CD4-positive, alpha-beta T cell treated with Interleukin-12 subunit alpha and Interleukin-12 subunit beta, for 1 hour (primary cell): ENCODE measurements at regions not wholly inside any gene's neighbourhood (a gene's known extent, or its start where the extent isn't known, plus 50 kb on each side); places are given as distances from the start of the nearest gene placed in this dataset.
"Not testable (repeated sequence)": the region's sequence is repeated elsewhere in the genome, so short reads cannot be mapped to it uniquely, and the experiment has no call there.

Source experiments
- DNase-seq: peaks from one replicate; pipeline ENCODE4 v3.0.0-alpha.2; 2020

GRCh38 chr4:66355328-66355727 is 685.0 kb upstream of the EPHA5 start:
- no peak for DNase-seq

GRCh38 chr4:66351761-66352160 is 681.5 kb upstream of the EPHA5 start:
- no peak for DNase-seq

- no peak for DNase-seq
Observed at GRCh38 chr4:66340286-66340893, 670.1 kb upstream of the EPHA5 start.

- DNase-seq, result no peak
Observed at GRCh38 chr4:66339007-66339406, 668.7 kb upstream of the EPHA5 start.

- no peak for DNase-seq
Observed at GRCh38 chr4:66331761-66332160, 661.5 kb upstream of the EPHA5 start.

DNA sequence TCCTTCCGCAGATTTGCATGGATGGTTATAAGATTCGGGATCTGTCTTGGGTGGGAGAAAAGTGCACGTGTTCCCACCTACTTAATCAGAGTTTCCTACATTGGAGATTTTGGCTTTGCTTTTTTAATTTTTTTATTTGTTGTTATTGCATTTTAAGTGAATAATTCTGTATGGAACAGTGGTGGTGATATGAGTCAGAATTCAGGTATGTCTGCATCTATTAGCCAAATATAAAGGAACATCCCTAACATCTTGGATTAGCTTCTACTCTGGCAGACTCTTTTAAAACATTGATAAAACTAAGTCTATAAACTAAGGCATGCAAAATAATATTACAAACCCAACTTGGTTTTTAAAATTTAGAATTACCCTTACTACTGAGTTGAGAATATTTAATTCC is 659.8 kb upstream of the EPHA5 start:
- no peak for DNase-seq

- DNase-seq, result no peak
Observed at GRCh38 chr4:66328803-66329574, 658.7 kb upstream of the EPHA5 start.

DNA sequence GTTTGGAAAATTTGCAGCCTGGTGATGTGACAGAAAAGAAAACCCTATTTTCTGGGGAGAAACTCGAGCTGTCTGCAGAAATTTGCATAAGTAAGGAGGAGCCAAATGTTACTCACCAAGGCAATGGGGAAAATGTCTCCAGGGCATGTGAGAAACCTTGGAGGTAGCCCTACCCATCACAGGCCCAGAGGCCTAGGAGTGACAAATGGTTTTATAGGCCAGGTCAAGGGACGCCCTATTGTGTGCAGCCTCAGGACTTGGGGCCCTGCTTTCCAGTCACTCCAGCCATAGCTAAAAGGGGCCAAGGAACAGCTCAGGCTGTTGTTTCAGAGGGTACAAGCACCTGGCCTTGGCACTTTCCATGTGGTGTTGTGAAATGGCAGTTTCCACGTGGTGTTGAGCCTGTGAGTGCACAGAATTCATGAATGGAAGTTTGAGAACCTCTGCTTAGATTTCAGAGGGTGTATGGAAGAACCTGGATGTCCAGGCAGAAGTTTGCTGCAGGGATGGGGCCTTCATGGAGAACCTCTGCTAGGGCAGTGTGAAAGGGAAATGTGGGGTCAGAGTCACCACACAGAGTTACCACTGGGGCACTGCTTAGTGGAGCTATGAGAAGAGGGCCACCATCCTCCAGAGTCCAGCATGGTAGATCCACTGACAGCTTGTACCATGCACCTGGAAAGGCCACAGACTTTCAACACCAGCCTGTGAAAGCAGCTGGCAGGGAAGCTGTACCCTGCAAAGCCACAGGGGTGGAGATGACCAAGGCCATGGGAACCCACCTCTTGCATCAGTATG is 637.6 kb upstream of the EPHA5 start:
- no peak for DNase-seq

DNA sequence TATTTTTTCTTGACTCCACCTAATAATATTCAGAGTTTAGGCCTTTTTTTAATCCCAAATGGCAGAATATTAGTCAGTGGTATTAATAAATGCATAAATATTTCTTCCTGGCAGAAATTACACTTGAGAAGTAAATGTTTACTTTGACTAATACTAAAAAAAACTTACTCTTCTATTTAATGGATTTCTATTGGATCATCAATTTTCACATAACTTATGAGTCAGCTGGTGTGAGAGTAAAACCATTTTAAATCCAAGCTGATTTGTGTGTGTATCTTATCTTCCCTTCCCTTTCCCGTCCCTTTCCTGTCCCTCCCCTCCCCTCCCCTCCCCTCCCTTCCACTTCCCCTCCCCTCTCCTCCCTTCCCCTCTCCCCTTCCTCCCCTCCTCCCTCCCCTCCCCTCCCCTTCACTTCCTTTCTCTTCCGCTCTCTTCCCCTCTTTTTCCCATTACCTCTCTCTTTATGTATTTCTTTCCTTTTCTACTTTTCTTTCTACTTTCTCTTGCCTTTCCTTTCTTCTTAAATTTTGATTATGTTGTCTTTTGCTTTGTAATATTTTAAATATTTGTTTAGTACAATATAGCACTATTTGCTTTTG is 630.1 kb upstream of the EPHA5 start:
- DNase-seq, result no peak

DNA sequence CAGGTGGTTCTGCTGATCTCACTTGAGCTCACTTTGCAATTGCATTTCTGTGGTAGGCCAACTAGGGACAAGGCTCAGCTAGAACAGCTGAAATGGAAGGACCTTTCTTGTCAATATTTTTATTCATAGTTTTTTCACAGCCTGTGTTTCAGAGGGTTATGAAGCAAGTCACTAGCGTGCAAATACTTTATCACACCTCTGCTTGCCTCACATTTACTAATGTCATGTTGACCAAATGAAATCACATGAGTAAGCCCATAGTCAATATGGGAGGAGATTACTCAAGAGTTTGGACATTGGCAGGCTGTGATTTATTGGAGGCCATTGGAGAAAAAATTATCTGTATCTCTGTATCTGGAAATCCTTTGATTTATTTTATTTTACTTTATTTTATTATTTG is 628.3 kb upstream of the EPHA5 start:
- DNase-seq, result no peak

DNA sequence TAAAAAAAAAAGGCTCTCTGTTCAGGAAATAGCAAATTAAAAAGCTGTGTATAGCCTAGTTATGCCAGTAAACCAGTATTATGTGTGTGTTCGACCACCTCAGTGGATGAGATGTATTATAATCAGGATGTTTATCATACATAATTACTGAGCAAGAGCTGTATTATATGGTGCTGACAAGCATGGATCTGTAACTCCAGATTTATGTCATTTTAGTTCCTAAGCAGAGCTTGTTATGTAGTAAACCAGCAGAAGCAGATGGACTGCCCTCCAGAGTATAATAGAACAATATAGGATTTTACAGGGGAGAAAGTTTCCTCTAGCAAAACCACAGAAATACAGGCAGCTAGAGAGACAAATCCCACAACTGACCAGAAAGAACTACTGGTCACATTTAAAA is 627.4 kb upstream of the EPHA5 start:
- DNase-seq, result no peak

GRCh38 chr4:66294638-66295037 is 624.3 kb upstream of the EPHA5 start:
- DNase-seq, result no peak

GRCh38 chr4:66284991-66285451 is 614.7 kb upstream of the EPHA5 start:
- no peak for DNase-seq

DNA sequence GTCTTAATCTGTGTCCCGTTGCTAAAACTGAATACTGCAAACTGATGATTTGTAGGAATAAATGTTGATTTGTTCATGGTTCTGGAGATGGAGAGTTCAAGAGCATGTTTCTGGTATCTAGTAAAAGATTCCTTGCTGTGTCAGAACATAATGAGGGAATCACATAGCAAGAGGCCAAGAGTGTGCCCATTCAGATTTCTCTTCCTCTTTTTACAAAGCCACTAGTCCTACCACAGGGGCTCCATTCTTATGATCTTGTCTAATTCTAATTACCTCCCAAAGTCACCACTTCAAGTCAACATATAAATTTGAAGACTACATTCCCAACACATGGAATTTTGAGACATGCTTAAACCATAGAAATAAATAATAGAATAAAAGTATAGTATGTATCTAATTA is 608.8 kb upstream of the EPHA5 start:
- DNase-seq, result no peak

DNA sequence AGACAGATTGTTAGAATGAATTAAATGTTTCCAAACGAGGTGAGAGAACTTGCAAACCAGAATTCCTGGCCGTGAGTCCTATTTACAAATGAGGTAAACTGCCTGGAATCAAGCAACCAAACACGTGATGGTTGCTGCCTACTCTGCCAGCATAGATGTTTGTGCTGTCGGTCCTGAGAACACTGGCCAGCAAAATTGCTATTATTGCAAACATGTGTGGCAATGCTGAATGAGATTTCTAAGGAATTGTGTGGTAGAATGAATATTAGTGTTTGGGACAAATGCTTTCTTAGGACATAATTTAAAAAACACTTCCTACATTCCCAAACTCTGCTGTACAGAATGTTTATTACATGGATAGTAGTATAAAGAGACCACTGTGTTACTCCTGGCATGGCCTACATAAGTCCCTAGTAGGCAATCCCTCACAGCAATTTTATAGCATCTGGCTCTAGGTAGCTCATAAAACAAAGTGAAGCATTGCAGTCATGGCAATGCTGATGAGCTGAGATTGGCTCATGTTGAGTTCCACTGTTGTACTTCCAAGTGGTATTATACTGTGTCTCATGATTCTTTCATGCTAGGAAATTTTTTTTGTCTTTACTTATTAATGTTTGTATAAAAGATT is 605.2 kb upstream of the EPHA5 start:
- no peak for DNase-seq

- DNase-seq, result no peak
Observed at GRCh38 chr4:66273110-66273509, 602.8 kb upstream of the EPHA5 start.

DNA sequence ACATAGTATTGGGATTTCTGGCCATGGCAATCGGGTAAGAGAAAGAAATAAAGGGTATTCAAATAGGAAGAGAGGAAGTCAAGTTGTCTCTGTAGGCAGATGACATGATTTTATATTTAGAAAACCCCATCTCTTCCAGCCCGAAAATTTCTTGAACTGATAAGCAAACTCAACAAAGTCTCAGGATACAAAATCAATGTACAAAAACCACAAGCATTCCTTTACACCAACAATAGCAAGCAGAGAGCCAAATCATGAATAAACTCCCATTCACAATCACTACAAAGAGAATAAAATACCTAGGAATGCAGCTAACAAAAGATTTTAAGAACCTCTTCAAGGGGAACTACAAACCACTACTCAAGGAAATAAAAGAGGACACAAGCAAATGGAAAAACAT is 600.1 kb upstream of the EPHA5 start:
- DNase-seq, result not testable (repeated sequence)

- DNase-seq, result not testable (repeated sequence)
Observed at GRCh38 chr4:66266554-66266953, 596.3 kb upstream of the EPHA5 start.

GRCh38 chr4:66266035-66266434 is 595.7 kb upstream of the EPHA5 start:
- no peak for DNase-seq

- no peak for DNase-seq
Observed at GRCh38 chr4:66252291-66252690, 582.0 kb upstream of the EPHA5 start.

- no peak for DNase-seq
Observed at GRCh38 chr4:66246643-66247042, 576.4 kb upstream of the EPHA5 start.

GRCh38 chr4:66235876-66236275 is 565.6 kb upstream of the EPHA5 start:
- no peak for DNase-seq

- no peak for DNase-seq
Observed at GRCh38 chr4:66229885-66230284, 559.6 kb upstream of the EPHA5 start.
